GM12892 (cell line): ENCODE measurements at regions not wholly inside any gene's neighbourhood (a gene's known extent, or its start where the extent isn't known, plus 50 kb on each side); places are given as distances from the start of the nearest gene placed in this dataset.

Source experiments
- POLR2A ChIP-seq: IDR thresholded peaks from 2 replicates; pipeline ENCODE4 v1.6.1; 2011; ENCODE audit warnings: low read depth, low read length, control low read depth
- TAF1 ChIP-seq: IDR thresholded peaks from 2 replicates; pipeline ENCODE4 v1.6.1; 2011; ENCODE audit warnings: low read depth, mild to moderate bottlenecking, control low read depth, low read length, borderline replicate concordance

- TF ChIP-seq POLR2A (no peak), TAF1 (no peak)
Observed at GRCh38 chr2:239819974-239820555, 205.1 kb downstream of the NDUFA10 start.
